ENCODE measurements at regions not wholly inside any gene's neighbourhood (a gene's known extent, or its start where the extent isn't known, plus 50 kb on each side); places are given as distances from the start of the nearest gene placed in this dataset.

DNA sequence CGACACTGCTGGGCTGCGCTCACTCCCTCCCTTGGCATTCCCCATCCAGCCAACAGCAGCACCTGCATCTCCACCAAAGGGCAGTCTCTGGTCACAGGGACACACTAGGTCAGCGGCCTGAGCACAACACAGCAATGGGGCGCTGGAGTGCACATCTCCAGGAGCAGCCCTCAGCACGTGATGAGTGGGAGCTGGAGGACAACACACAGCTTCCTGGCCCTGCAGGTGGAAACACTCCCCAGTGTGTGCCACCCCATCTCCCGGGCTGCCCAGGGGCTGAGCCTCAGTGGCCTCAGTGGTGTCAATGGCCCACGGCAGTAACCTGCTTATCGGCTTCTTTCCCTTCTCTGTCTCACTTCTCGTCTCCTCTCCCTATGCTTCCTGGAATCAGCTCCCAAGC lies 96.8 kb upstream of the VSTM2B start:
- TF ChIP-seq, protein P1, sequence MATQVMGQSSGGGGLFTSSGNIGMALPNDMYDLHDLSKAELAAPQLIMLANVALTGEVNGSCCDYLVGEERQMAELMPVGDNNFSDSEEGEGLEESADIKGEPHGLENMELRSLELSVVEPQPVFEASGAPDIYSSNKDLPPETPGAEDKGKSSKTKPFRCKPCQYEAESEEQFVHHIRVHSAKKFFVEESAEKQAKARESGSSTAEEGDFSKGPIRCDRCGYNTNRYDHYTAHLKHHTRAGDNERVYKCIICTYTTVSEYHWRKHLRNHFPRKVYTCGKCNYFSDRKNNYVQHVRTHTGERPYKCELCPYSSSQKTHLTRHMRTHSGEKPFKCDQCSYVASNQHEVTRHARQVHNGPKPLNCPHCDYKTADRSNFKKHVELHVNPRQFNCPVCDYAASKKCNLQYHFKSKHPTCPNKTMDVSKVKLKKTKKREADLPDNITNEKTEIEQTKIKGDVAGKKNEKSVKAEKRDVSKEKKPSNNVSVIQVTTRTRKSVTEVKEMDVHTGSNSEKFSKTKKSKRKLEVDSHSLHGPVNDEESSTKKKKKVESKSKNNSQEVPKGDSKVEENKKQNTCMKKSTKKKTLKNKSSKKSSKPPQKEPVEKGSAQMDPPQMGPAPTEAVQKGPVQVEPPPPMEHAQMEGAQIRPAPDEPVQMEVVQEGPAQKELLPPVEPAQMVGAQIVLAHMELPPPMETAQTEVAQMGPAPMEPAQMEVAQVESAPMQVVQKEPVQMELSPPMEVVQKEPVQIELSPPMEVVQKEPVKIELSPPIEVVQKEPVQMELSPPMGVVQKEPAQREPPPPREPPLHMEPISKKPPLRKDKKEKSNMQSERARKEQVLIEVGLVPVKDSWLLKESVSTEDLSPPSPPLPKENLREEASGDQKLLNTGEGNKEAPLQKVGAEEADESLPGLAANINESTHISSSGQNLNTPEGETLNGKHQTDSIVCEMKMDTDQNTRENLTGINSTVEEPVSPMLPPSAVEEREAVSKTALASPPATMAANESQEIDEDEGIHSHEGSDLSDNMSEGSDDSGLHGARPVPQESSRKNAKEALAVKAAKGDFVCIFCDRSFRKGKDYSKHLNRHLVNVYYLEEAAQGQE (IDR thresholded peaks at IDR 0.05; ENCODE audit: insufficient read depth in 1 of 2, low read depth in 2 of 2, low read length in 1 of 2): no peak
- TF ChIP-seq, protein P2, sequence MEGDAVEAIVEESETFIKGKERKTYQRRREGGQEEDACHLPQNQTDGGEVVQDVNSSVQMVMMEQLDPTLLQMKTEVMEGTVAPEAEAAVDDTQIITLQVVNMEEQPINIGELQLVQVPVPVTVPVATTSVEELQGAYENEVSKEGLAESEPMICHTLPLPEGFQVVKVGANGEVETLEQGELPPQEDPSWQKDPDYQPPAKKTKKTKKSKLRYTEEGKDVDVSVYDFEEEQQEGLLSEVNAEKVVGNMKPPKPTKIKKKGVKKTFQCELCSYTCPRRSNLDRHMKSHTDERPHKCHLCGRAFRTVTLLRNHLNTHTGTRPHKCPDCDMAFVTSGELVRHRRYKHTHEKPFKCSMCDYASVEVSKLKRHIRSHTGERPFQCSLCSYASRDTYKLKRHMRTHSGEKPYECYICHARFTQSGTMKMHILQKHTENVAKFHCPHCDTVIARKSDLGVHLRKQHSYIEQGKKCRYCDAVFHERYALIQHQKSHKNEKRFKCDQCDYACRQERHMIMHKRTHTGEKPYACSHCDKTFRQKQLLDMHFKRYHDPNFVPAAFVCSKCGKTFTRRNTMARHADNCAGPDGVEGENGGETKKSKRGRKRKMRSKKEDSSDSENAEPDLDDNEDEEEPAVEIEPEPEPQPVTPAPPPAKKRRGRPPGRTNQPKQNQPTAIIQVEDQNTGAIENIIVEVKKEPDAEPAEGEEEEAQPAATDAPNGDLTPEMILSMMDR (IDR thresholded peaks at IDR 0.05): no peak
- TF ChIP-seq POLR2AphosphoS5 (IDR thresholded peaks at IDR 0.05; ENCODE audit: low read depth, low read length) (no peak), TCF7L2 (IDR thresholded peaks at IDR 0.05; ENCODE audit: low read depth, low read length) (no peak), SIN3A (IDR thresholded peaks at IDR 0.05; ENCODE audit: borderline replicate concordance, insufficient read depth, low read depth, low read length) (no peak)
